HEK293 (cell line): ENCODE measurements at regions not wholly inside any gene's neighbourhood (a gene's known extent, or its start where the extent isn't known, plus 50 kb on each side); places are given as distances from the start of the nearest gene placed in this dataset.
A peak's percentile ranks its signal among the peaks of the same experiment; 100 is the strongest.

Experiments
- CTCF ChIA-PET: fragments of 350-600 bp; formaldehyde crosslinking; extraction: SDS; loops from one replicate; lab custom pipeline; 2021; ENCODE audit warnings: antibody characterized with exemption; lab: Yijun Ruan, JAX
- POLR2A ChIA-PET: fragments of 300-600 bp; formaldehyde crosslinking; extraction: SDS; loops from one replicate; lab custom pipeline; 2020; ENCODE audit warnings: antibody characterized with exemption, inconsistent platforms; lab: Yijun Ruan, JAX
- H3K27ac ChIP-seq: fragments of 200-500 bp; sonication (Bioruptor generic); 2 replicates; pipeline ENCODE4 v1.5.1; 2014; ENCODE audit warnings: low read depth, low read length, control low read depth, inconsistent platforms; ENCODE audit errors: extremely low read depth
- H3K36me3 ChIP-seq, 2 experiments: fragments of 200-500 bp in 1 of 2; sonication (Bioruptor generic) in 1 of 2; 1 replicate in 1 of 2; 2 replicates in 1 of 2; pipeline ENCODE4 v1.5.1; 2014 to 2017; ENCODE audit warnings: inconsistent platforms in 2 of 2, low read length in 2 of 2; ENCODE audit not compliant: control insufficient read depth in 2 of 2, insufficient read depth in 1 of 2
- H3K4me1 ChIP-seq: fragments of 200-500 bp; sonication (Bioruptor generic); 2 replicates; pipeline ENCODE4 v1.5.1; 2014; ENCODE audit warnings: mild to moderate bottlenecking, low read length, inconsistent platforms; ENCODE audit not compliant: control insufficient read depth, insufficient read depth
- H3K4me3 ChIP-seq: 2 replicates; pipeline ENCODE4 v1.5.1; 2011; ENCODE audit warnings: low read depth, mild to moderate bottlenecking, control low read depth, low read length, moderate library complexity
- H3K9me3 ChIP-seq: fragments of 200-500 bp; sonication (Bioruptor generic); 2 replicates; pipeline ENCODE4 v1.5.1; 2014; ENCODE audit warnings: low read depth, low read length, inconsistent platforms; ENCODE audit not compliant: control insufficient read depth, insufficient read depth
- GLIS1 ChIP-seq: fragments of 450-650 bp; formaldehyde crosslinking; IDR thresholded peaks from 2 replicates; pipeline ENCODE4 v1.5.1; 2016; ENCODE audit warnings: missing biosample characterization, missing genetic modification characterization
- HOXA7 ChIP-seq: sonication (generic); formaldehyde crosslinking; IDR thresholded peaks from 2 replicates; pipeline ENCODE4 v1.8.1; 2022; ENCODE audit warnings: missing genetic modification reagents, borderline replicate concordance
- MEIS1 ChIP-seq: sonication (generic); formaldehyde crosslinking; IDR thresholded peaks from 2 replicates; pipeline ENCODE4 v1.8.1; 2022; ENCODE audit warnings: missing genetic modification reagents, mild to moderate bottlenecking, borderline replicate concordance
- REPIN1 ChIP-seq: fragments of 450-650 bp; formaldehyde crosslinking; IDR thresholded peaks from 2 replicates; pipeline ENCODE4 v1.5.1; 2017; ENCODE audit warnings: missing biosample characterization, missing genetic modification characterization, low read depth
- SP3 ChIP-seq: fragments of 450-650 bp; formaldehyde crosslinking; IDR thresholded peaks from 2 replicates; pipeline ENCODE4 v1.5.1; 2016; ENCODE audit warnings: missing biosample characterization, missing genetic modification characterization
- SP7 ChIP-seq: fragments of 450-650 bp; formaldehyde crosslinking; IDR thresholded peaks from 2 replicates; pipeline ENCODE4 v1.5.1; 2016; ENCODE audit warnings: missing biosample characterization, missing genetic modification characterization
- ZBTB1 ChIP-seq: fragments of 450-650 bp; formaldehyde crosslinking; IDR thresholded peaks from 2 replicates; pipeline ENCODE4 v1.5.1; 2016; ENCODE audit warnings: missing biosample characterization, missing genetic modification characterization
- ZBTB20 ChIP-seq: fragments of 450-650 bp; formaldehyde crosslinking; IDR thresholded peaks from 2 replicates; pipeline ENCODE4 v1.5.1; 2016; ENCODE audit warnings: missing biosample characterization, missing genetic modification characterization
- ZBTB26 ChIP-seq: fragments of 450-650 bp; formaldehyde crosslinking; optimal IDR thresholded peaks from 2 replicates; pipeline ENCODE3; 2016; ENCODE audit warnings: missing biosample characterization, mild to moderate bottlenecking, missing genetic modification characterization
- ZFHX2 ChIP-seq: fragments of 450-650 bp; formaldehyde crosslinking; conservative IDR thresholded peaks from 2 replicates; pipeline ENCODE4 v1.5.1; 2016; ENCODE audit warnings: missing biosample characterization, missing genetic modification characterization
- ZFP3 ChIP-seq: fragments of 450-650 bp; formaldehyde crosslinking; IDR thresholded peaks from 2 replicates; pipeline ENCODE4 v1.5.1; 2016; ENCODE audit warnings: low read depth, missing biosample characterization, missing genetic modification characterization
- ZIC2 ChIP-seq: fragments of 450-650 bp; formaldehyde crosslinking; IDR thresholded peaks from 2 replicates; pipeline ENCODE4 v1.5.1; 2016; ENCODE audit warnings: missing biosample characterization, missing genetic modification characterization
- ZNF140 ChIP-seq: fragments of 450-650 bp; formaldehyde crosslinking; IDR thresholded peaks from 2 replicates; pipeline ENCODE4 v1.5.1; 2016; ENCODE audit warnings: missing biosample characterization, missing genetic modification characterization
- ZNF184 ChIP-seq: fragments of 450-650 bp; IDR thresholded peaks from 2 replicates; pipeline ENCODE4 v1.5.1; 2018; ENCODE audit warnings: missing biosample characterization, mild to moderate bottlenecking, missing genetic modification characterization
- ZNF23 ChIP-seq: fragments of 450-650 bp; formaldehyde crosslinking; IDR thresholded peaks from 2 replicates; pipeline ENCODE4 v1.5.1; 2016; ENCODE audit warnings: missing biosample characterization, missing genetic modification characterization, borderline replicate concordance
- ZNF416 ChIP-seq: fragments of 450-650 bp; formaldehyde crosslinking; IDR thresholded peaks from 2 replicates; pipeline ENCODE4 v1.5.1; 2016; ENCODE audit warnings: missing biosample characterization, missing genetic modification characterization
- ZNF501 ChIP-seq: fragments of 450-650 bp; formaldehyde crosslinking; IDR thresholded peaks from 2 replicates; pipeline ENCODE4 v1.5.1; 2016; ENCODE audit warnings: missing biosample characterization, missing genetic modification characterization
- ZNF544 ChIP-seq: fragments of 450-650 bp; formaldehyde crosslinking; IDR thresholded peaks from 2 replicates; pipeline ENCODE4 v1.5.0; 2017; ENCODE audit warnings: missing biosample characterization, missing genetic modification characterization
- ZNF560 ChIP-seq: fragments of 450-650 bp; formaldehyde crosslinking; IDR thresholded peaks from 2 replicates; pipeline ENCODE4 v1.5.1; 2017; ENCODE audit warnings: missing biosample characterization, missing genetic modification characterization, borderline replicate concordance
- ZNF561 ChIP-seq: fragments of 450-650 bp; IDR thresholded peaks from 2 replicates; pipeline ENCODE4 v1.5.1; 2018; ENCODE audit warnings: missing biosample characterization, missing genetic modification characterization, borderline replicate concordance
- ZNF585B ChIP-seq: fragments of 450-650 bp; formaldehyde crosslinking; IDR thresholded peaks from 2 replicates; pipeline ENCODE4 v1.5.1; 2016; ENCODE audit warnings: missing biosample characterization, missing genetic modification characterization
- ZNF747 ChIP-seq: fragments of 450-650 bp; formaldehyde crosslinking; IDR thresholded peaks from 2 replicates; pipeline ENCODE4 v1.5.1; 2016; ENCODE audit warnings: missing biosample characterization, missing genetic modification characterization
- ZNF76 ChIP-seq: fragments of 450-650 bp; formaldehyde crosslinking; IDR thresholded peaks from 2 replicates; pipeline ENCODE4; 2016; ENCODE audit warnings: low read depth, missing biosample characterization, missing genetic modification characterization, borderline replicate concordance
- ZNF777 ChIP-seq: fragments of 450-650 bp; formaldehyde crosslinking; IDR thresholded peaks from 2 replicates; pipeline ENCODE4 v1.5.1; 2017; ENCODE audit warnings: missing biosample characterization, missing genetic modification characterization, borderline replicate concordance
- TF ChIP-seq, protein P1 (sequence below): fragments of 450-650 bp; formaldehyde crosslinking; IDR thresholded peaks from 2 replicates; pipeline ENCODE4 v1.5.1; 2016; ENCODE audit warnings: missing biosample characterization, missing genetic modification characterization
- TF ChIP-seq, protein P2 (sequence below): fragments of 450-650 bp; formaldehyde crosslinking; IDR thresholded peaks from 2 replicates; pipeline ENCODE4 v1.5.1; 2017; ENCODE audit warnings: missing biosample characterization, missing genetic modification characterization

GRCh38 chr1:201740670-201741111 lies 88.3 kb upstream of the IPO9 start:
- H3K27ac ChIP-seq = no peak overlapping the region
- CTCF ChIA-PET = interaction anchor here (0.5 to 3.6 kb wide), 3 partner anchors 17 to 52 kb away, joined by 3 to 17 read pairs (median 5); no protein-coding TSS in a partner anchor
- no peak overlapping the region for H3K4me3 ChIP-seq
- POLR2A ChIA-PET = interaction anchor here (1.3 to 1.4 kb wide), 2 partner anchors 12 to 25 kb away, joined by 3 to 5 read pairs; no protein-coding TSS in a partner anchor
- TF ChIP-seq ZNF184 (tag by site-specific recombination) (no peak), SP7 (no peak), ZNF140 (tag by site-specific recombination) (no peak), ZNF501 (tag by site-specific recombination) (no peak), MEIS1 (CRISPR knock-in tag) (no peak), ZBTB26 (tag by site-specific recombination) (no peak), ZBTB20 (tag by site-specific recombination) (no peak), ZNF561 (no peak), ZNF416 (no peak), ZNF76 (tag by site-specific recombination) (no peak), SP3 (tag by site-specific recombination) (no peak), ZNF560 (tag by site-specific recombination) (no peak), ZNF747 (tag by site-specific recombination) (no peak)
- TF ChIP-seq, protein P1, sequence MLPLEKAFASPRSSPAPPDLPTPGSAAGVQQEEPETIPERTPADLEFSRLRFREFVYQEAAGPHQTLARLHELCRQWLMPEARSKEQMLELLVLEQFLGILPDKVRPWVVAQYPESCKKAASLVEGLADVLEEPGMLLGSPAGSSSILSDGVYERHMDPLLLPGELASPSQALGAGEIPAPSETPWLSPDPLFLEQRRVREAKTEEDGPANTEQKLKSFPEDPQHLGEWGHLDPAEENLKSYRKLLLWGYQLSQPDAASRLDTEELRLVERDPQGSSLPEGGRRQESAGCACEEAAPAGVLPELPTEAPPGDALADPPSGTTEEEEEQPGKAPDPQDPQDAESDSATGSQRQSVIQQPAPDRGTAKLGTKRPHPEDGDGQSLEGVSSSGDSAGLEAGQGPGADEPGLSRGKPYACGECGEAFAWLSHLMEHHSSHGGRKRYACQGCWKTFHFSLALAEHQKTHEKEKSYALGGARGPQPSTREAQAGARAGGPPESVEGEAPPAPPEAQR (tag by site-specific recombination) = no peak
- H3K4me1 ChIP-seq = peaks cover 3% of the 10 kb centered on the region; the same call in 1 of the 2 replicates
- H3K36me3 ChIP-seq = no peaks in the 10 kb centered on the region
- H3K9me3 ChIP-seq = no peaks in the 10 kb centered on the region

DNA sequence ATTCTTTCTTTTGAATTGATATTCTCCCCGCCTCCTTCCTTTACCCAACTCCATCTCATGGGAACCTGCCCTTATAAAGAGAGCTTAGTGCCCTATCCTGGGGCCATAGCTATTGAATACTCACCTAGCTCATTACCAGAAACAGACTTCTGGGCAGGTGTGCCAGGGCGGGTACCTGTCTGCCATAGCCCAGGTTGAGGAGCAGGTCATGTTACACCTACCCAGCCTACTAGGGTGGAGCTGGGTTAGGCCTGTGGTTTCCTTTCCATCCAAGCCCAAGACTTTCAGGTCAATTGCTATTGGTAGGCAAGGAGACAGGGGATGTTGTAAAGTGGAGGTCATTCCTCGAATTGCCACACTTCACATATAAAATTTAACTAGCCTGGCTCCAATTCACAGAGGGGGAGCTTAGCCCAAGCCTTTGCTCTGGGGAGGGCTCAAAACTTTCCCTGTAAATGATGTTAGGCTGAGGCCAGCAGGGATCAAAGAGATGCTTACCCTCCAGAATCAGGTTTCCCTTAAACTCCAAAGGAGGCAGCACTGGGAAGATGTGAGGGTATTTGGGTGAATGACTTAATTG lies 87.1 kb upstream of the IPO9 start:
- H3K9me3 ChIP-seq = no peaks in the 10 kb centered on the region
- TF ChIP-seq GLIS1 (tag by site-specific recombination) (peak; percentile 63), REPIN1 (tag by site-specific recombination) (no peak)
- no peak overlapping the region for H3K4me3 ChIP-seq
- ChIA-PET CTCF (interaction anchor here (0.6 to 3.9 kb wide), 4 partner anchors 32 to 213 kb away, joined by 3 to 17 read pairs (median 4); no protein-coding TSS in a partner anchor), POLR2A (no interaction called here)
- no peaks in the 10 kb centered on the region for H3K36me3 ChIP-seq
- no peak overlapping the region for H3K27ac ChIP-seq
- peaks cover 3% of the 10 kb centered on the region; the same call in 1 of the 2 replicates for H3K4me1 ChIP-seq

GRCh38 chr1:201742476-201742875 lies 86.5 kb upstream of the IPO9 start:
- peaks cover 3% of the 10 kb centered on the region; the same call in 1 of the 2 replicates for H3K4me1 ChIP-seq
- POLR2A ChIA-PET = no interaction called here
- no peaks in the 10 kb centered on the region for H3K36me3 ChIP-seq
- H3K9me3 ChIP-seq = no peaks in the 10 kb centered on the region
- H3K27ac ChIP-seq = no peak overlapping the region
- TF ChIP-seq ZFHX2 (tag by site-specific recombination) = 0 out of 2 replicates have a peak, but pooled peaks have one; percentile 7
- TF ChIP-seq, protein P2, sequence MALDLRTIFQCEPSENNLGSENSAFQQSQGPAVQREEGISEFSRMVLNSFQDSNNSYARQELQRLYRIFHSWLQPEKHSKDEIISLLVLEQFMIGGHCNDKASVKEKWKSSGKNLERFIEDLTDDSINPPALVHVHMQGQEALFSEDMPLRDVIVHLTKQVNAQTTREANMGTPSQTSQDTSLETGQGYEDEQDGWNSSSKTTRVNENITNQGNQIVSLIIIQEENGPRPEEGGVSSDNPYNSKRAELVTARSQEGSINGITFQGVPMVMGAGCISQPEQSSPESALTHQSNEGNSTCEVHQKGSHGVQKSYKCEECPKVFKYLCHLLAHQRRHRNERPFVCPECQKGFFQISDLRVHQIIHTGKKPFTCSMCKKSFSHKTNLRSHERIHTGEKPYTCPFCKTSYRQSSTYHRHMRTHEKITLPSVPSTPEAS (tag by site-specific recombination) = no peak
- no peak for TF ChIP-seq ZNF544 (tag by site-specific recombination)
- no peak for TF ChIP-seq ZNF585B
- TF ChIP-seq ZIC2 (tag by site-specific recombination) = peak; percentile 78
- TF ChIP-seq ZNF23 (tag by site-specific recombination) = no peak
- TF ChIP-seq HOXA7 (CRISPR knock-in tag) = no peak
- no peak for TF ChIP-seq ZNF777
- no peak for TF ChIP-seq ZBTB1 (tag by site-specific recombination)
- TF ChIP-seq ZFP3 (tag by site-specific recombination) = no peak
- no peak overlapping the region for H3K4me3 ChIP-seq
- CTCF ChIA-PET = interaction anchor here (0.6 to 3.9 kb wide), 5 partner anchors 33 to 213 kb away, joined by 3 to 17 read pairs (median 4); no protein-coding TSS in a partner anchor
